Stomach (tissue), 4 donors: ENCODE measurements at regions not wholly inside any gene's neighbourhood (a gene's known extent, or its start where the extent isn't known, plus 50 kb on each side); places are given as distances from the start of the nearest gene placed in this dataset.
"Not testable (repeated sequence)": the region's sequence is repeated elsewhere in the genome, so short reads cannot be mapped to it uniquely, and the experiment has no call there.

Experiments used
- CTCF ChIP-seq, 7 experiments: fragments of 450-650 bp in 4 of 7; fragments of 200-600 bp in 3 of 7; sonication (generic) in 3 of 7; IDR thresholded peaks; one replicate each; pipeline ENCODE4 v1.5.1; 2016 to 2019; ENCODE audit warnings: antibody characterized with exemption in 7 of 7, control low read depth in 2 of 7, mild to moderate bottlenecking in 1 of 7
- POLR2A ChIP-seq, 4 donors: fragments of 450-650 bp; IDR thresholded peaks; one replicate each; pipeline ENCODE4 v1.6.1; 2016; ENCODE audit warnings: antibody characterized with exemption in 4 of 4, control low read depth in 2 of 4, mild to moderate bottlenecking in 1 of 4, moderate library complexity in 1 of 4
- POLR2AphosphoS5 ChIP-seq, 3 donors: sonication (generic); formaldehyde crosslinking; IDR thresholded peaks; one replicate each; pipeline ENCODE4 v1.6.1; 2016; ENCODE audit warnings: antibody characterized with exemption in 3 of 3

- TF ChIP-seq CTCF, POLR2A, POLR2AphosphoS5 (IDR thresholded peaks at IDR 0.05): not testable (repeated sequence)
These were observed 219.2 kb upstream of the ZNF184 start for GRCh38 chr6:27692133-27692532.
